ENCODE measurements at regions not wholly inside any gene's neighbourhood (a gene's known extent, or its start where the extent isn't known, plus 50 kb on each side); places are given as distances from the start of the nearest gene placed in this dataset.

DNA sequence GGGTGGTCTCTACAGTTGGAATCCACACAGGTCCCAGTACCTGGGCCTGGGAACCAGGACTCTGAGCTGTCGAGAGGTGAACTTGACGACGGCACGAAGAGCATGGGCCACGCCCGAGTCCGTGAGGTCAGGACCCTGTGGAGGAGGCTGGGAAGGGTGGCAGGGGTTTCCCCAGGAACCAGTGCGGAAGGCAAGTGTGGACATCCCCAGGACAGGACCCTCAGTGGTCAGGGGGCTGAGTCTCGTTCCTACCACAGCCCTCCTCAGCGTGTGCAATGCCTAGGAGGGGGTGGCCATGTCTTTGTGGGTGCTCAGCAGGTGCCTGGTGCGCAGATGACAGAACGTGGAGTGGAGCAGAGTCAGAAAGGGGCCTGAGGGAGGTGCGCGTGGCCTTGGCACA is 335.6 kb upstream of the SALL3 start:
- DNase-seq = no peak

DNA sequence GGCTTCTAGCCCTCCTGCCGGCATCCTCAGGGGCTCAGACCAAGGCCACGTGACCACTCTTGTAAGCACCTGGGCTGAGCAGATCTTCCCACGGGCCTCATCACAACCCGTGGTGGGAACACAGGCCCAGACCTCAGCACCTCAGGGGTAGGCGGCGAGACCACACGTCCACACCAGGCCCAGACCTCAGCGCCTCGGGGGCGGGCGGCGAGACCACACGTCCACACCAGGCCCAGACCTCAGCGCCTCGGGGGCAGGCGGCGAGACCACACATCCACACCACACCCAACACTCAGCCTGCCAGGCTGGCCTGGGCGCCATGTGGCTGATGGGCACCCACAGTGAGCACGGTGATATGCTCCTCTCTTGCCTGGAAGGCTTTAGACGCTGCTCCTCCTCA is 334.4 kb upstream of the SALL3 start:
- DNase-seq = no peak

DNA sequence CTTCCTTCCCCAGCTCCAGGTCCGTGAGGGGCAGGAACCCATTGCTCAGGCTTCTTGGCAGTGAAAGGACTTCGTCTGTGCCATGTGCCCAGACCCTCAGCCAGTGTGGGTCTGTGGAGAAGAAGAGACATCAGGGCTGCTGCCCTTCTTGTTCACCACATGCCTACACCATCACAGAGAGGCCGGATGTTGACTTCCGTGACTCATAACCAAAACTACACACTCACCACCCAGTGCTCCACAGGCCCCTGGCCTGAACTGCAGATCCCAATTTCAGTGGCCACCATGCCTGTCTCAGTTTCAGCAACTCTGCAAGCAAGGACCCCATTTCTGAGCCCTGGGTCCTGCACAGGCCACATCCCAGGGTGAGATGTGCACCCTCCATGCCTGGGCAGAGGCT is 332.6 kb upstream of the SALL3 start:
- no peak for DNase-seq

DNA sequence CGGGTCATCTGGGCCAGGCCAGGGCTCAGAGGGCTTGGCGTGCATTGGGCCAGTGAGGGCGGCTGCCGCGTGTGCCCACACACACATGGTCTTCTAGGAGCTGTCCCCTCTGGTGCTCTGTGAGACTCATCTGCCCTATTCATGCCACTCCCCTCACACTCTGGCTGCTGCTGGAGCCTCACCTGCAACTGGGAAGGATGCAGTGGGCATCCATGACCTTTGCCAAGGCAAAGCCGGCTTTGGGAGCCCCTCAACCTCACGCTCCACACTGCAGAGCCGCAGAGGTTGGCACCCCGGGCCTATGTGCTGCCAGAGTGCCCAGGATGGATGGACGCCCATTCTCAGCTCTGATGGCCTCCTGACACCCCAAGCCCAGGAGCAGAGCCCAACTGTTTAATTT is 330.2 kb upstream of the SALL3 start:
- no peak for DNase-seq

DNA sequence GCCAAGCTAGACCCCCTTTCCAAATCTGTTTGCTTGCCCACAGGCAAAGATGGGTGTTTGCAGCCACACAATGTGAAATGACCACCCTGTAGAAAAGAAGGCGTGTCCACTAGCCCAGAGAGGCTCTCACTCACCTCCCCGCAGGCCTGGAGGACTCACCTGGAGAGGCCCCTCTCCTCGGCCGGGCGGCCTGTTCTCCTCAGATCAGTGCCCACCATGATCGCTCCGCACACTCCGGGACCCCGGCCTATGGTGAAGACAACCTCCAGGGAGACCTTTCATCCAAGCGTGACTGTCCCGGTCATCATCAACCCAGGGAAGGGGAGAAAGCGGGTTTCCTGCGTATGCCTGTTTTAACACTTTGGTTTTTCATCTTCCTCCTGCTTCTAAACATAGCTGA is 328.7 kb upstream of the SALL3 start:
- no peak for DNase-seq

DNA sequence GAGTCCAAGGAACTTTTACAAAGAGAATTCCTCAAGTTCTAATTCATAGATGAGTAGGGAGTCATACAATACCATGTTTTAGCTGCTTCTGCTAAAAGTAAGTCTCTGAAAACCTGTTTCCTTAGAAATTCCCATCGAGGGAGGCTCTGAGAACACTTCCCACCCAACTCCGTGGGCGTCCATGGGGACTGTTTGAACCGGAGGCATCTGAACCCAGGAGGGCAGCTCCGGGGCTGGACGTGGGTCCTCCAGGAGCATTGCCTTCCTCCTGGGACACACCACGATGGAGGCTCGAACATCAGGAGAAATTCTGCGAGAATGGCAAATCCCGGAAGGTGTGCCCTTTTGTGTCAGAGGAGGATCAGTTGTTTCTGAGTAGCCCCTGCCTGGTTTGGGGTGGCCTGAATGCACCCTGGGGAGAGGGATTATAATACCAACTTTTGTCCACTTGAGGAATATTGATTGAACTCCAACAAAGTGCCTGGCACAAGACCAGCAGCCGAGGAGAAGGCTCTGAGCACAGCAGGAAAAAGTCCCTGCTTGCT is 327.5 kb upstream of the SALL3 start:
- no peak for DNase-seq

DNA sequence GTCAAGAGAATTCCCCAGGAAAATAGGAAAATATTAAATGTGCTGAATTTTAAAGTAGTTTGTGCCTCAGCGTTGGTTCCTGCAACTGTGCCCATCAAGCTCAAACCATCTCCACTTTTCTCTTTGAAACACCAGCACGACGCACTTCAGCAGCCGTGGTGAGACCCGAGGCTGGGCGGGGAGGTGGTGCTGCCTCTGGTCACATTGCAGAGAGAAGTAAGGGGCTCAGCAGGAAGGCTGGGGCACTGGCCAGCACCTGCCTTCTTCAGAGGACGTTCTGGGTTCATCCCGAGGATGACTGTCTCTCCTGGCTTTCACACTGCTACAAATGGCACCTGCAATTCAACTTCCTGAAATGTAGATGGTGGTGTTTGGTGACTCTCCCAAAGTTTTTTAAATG is 323.7 kb upstream of the SALL3 start:
- DNase-seq = no peak

DNA sequence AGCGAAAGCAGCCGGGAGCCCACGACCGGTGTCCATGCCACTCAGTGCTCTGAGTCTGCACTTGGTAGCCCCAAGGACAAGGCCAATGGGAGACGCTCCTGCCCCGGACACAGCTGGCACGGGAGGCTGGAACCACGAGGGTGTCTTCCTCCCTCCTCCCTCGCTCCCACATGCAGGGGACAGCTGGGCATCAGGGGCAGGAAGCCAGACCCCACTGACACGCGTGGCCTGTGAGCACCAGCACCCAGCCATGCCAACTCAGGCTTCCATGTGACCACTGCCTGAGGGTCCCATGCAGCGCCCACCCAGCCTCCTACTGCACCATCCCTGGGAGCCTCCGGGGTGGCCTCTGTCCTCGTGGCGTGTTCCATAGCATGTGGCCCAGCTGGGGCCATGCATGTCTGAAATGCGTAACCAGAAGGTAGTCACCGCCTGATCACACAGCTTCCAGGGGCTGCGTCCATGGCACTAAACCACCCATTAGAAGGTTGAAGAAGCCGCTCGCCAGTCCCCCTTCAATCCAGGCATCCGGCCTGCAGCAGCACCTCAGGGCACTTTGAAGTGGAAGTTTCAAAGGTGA is 323.2 kb upstream of the SALL3 start:
- no peak for DNase-seq

DNA sequence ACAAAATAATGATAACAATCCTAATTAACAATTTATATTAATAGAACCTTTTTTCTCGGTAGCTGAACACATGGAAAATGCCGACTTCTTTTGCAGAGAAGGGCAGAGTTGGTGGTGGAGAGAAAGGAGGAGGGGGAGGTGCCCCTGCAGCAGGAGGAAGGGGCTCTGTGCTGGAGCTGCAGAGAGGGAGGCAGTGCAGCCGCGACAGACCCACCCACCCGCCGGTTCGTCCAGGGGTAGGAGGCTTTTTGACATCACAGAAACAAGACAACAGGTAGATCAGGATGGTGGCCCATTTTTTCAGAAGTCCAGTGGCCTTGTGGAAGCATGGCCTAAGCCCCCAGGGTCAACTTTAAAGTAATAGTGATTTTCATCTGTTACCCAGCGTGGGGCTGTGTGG is 321.1 kb upstream of the SALL3 start:
- no peak for DNase-seq

DNA sequence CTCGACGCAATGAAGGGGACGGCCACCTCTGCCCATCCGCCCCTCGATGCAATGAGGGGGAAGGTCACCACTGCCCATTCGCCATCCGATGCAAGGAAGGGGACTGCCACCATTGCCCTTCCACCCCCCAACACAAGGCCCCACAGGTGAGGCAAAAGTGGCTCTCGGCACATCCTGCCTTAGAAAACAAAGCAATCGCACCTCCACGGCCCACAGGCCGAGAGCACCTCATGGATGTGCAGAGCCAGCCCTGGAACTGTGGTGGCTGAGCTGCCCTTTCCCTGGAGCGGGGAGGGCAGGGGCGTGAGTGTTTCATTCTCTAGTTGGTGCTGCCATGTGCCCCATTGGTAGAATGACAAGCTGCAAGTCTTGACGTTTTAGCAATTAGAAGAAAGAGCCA is 320.6 kb upstream of the SALL3 start:
- no peak for DNase-seq

DNA sequence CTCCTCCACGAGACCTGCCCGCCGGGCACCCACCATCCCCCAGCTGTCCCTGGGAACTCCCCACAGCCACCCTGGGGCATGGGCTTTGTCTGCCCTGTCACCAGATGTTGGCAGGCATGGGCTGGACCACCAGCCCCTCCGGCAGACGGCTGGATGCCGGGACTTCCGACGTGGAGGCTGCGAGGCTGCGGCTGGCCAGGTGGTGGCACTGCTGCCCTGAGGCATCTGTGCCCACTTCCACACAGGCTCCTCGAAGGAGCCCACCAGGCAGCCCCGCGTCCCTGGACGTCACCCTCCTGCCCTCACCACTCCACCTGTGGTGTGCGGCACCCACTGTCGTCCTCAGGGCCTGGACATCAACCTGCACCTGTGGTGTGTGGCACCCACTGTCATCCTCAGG is 319.9 kb upstream of the SALL3 start:
- DNase-seq = no peak

DNA sequence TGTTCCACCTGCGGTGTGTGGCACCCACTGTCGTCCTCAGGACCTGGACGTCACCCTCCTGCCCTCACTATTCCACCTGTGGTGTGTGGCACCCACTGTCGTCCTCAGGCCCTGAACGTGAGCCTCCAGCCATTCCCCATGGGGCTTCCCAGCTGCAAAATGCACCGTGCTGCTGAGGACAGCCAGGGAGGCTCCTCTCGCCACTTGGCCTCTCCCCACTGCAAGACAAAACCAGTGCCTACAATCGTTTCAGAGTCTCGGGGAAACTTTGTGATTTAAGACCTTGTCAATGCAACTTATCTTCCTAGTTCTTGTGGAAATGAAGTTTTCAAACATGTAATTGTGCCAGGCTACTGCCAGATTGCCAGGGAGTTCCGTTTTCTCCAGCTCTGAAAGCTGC is 319.3 kb upstream of the SALL3 start:
- no peak for DNase-seq

DNA sequence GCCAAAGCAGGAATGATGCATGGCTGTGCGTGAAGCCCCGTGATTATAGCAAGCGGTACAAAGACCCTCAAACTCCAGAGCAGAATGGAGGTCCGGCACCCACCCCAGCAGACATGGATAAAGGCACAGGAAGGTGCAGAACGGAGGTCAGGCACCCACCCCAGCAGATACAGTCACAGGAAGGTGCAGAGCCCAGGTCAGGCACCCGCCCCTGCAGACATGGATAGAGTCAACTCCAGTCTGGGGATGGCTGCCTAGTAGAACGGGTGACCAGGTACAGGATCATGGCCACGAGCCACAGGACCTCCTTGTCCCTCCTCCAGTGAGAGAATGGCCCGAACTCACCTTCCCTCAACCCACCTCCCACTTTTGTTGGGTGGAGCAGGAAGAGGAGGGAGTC is 318.3 kb upstream of the SALL3 start:
- DNase-seq = no peak

DNA sequence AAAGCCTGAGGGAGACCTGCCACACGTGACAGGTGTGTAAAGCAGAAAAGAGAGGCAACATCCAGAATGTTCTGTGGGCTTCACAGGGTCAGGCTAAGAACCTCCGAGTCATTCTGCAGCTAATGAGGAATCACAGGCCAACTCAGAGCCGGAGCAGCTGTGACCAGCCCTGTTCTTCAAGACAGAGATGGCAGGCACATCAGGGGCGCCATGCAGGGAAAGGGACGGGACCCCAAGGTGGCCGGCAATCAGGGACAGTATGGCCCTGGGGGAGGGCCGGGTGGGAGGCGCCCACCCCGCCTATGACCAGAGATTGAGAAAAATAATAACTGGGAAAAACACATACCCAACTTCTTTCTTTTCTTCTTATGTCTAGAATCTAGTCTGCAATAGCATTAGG is 316.7 kb upstream of the SALL3 start:
- no peak for DNase-seq

DNA sequence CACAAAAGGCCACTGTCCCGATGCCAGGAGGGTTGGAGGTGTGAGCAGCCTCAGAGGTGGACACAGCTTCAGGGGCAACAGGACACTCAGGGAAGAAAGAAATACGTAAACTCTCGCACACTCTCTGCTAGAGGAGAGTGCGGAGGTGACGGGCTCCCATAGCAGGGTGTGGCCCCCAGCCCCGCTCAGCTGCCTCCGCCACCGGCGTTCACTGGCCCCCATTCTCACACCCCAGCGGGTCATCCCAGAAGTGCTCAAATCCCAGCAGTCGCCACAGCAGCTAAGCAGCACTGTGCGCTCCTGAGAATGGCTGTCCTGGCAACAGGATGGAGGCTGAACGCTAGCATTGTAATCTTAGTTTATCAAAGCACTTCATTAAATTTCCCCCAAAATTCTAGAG is 315.6 kb upstream of the SALL3 start:
- no peak for DNase-seq

DNA sequence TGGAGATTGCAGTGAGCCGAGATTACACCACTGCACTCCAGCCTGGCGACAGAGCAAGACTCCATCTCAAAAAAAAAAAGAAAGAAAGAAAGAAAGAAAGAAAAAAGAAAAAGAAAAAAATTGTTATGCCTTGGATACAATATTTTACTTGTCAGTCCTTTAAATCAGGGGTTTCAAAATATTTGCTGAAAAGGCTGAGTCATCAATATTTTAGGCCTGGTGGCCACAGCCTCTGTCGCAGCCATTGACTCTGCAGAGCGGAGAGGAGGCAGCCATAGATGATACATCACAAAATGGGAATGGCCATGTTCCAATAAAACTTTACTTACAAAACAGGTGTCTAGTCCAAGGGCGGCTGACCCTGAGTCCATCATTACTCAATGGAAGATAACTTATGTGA is 314.8 kb upstream of the SALL3 start:
- no peak for DNase-seq

DNA sequence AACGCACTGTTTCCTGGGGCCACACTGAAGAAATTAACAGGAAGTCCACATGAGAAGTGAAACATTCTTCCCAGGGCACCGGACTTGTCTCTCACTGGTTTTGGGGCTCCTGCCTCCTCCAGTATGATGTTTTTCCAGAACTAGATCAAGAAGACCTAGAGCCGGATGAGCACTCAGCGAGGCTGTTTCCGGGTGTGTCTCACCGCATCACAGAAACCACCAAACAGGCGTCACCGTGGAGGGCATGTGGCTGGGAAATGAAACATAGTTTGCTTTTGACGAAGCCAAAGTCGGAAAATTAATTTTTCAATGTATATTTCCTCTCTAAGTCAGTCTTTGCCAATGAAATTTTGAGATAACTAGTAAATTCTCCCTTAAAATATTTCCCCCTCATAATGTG is 314.0 kb upstream of the SALL3 start:
- no peak for DNase-seq

DNA sequence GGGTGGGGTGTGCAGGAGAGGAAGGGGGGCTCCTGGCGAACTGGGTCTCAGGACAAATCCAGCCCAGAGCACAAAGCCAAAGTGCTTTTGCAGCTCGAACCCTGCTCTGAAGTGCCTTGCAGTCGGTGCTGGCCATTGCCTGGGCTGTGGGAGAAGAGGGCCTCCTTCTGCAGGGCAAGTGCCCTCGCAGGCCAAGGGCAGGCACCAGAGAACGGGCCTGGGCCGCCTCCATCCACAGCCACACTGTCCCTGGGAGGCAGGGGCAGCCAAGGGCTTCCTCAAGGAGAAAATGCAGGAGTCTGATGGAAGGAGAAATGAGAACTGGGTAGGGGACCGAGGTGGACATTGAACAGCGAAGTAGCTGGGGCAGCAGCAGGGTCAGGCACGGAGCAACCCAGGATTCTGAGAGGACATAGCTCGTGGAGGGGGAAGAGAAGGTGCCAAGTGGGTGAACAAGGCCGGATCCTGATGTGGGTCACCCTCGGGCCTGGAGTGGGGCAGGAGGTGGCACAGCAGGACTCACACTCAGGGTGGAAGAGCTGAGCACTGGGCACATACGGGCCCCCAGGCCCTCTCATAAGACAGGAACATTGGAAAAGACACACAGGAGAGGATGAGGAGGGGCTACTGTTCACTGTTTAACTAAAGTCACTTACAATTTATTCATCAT is 312.8 kb upstream of the SALL3 start:
- DNase-seq = no peak

DNA sequence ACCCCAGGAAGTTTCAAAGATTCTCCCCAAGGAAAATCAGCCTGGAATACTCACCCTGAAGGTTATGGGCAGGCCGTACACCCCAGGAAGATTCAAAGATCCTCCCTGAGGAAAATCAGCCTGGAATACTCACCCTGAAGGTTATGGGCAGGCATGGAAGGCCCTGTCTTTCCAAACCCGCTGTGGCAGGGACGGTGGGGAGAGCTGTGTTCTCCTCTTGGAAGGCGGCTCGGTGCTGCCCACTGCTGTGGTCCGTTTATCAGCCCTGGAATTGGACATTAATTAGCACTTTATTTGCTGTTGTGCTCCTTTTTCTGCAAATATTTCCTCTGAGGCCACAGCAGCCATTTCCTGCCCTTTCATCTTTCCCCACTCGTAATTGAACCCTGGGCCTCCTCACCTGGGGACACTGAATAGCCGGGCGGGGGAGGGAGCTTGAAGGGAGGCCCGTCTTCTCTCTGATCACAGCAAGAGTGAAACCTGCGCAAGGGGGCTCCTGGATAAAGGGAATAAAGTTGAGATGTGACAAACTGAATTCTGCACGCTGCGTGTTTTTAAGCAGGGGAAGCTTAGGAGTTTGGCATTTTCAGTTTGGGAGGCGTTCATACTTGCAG is 308.7 kb upstream of the SALL3 start:
- DNase-seq = no peak

DNA sequence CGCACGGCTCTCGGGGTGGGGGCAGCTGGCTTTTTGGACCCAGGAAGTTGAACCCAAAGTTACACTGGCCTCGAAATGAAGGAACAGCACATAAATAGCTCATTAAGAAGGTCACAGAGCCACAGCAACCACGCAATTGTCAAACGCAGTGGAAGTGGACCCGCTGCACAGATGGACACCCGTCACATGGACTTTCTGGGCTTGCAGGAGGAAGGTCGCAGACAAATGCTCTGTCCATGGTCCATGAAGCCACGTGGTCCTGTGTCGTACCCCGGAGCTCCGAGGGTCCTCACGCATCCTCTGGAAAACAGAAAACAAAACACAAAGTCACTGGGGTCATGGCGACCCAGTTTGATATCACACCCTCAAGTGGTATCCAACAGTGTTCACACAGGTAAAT is 308.1 kb upstream of the SALL3 start:
- no peak for DNase-seq

DNA sequence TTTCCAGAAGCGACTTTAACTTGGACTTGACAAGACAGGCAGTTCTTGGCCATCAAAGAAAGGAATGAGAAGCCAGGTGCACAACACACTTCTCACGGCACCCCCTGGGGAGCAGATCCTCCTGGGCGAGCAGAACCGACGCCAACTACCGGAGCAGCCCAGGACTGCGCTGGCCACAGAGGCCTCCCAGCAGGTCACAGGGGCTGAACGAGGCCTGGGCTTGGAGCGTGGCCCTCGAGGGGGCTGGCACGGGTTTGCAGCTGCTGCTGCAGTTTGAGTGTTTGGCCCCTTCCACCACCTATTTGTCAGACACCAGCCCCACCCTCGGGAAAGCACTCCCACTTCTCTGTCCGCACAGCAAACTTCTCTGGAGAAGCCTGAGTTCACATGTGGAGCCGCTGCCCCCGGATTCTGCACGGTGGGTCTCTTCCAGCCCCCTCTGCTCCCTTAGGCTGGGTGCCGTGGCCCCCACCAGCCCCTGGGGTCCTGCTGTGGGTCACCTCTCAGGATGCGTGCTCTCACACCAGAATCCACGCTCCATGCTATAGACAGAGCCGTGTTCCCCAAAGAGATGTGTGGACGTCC is 306.7 kb upstream of the SALL3 start:
- DNase-seq = no peak

DNA sequence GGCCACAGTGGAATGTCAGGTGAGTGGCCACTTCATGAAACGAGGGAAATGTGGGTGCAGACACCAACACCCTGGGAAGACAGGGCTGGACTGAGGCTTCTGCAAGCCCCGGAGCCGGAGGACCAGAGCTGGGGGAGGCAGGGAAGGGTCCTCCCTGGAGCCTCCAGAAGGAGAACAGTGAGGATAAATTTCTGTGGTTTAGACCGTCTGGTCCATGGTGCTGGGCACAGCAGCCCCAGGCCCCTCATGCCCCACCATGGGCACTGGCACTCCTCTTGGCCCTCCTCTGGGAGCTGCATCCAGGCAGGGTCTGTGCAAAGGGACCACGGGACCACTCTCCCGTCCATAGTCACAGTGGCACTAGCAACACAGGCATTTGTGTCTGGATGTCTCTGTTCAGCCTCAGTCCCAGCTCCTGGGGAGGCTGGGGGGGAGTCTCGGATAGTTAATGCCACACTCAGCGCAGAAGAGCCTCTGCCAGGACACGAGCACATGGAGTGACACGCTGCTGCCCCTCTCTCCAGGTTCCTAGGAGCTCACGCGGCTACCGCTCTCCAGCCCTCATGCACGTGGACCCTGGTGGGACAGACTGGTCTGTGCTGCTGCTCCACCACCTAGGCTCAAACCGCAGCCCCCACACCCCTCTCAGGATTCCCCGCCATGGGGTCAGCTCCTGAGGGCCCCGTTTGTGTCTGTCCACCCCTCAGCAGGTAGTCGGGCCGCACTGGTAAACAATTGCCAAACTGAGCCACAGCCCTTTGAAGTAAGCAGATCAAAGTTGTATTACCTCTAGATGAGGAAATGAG is 305.9 kb upstream of the SALL3 start:
- DNase-seq = no peak

DNA sequence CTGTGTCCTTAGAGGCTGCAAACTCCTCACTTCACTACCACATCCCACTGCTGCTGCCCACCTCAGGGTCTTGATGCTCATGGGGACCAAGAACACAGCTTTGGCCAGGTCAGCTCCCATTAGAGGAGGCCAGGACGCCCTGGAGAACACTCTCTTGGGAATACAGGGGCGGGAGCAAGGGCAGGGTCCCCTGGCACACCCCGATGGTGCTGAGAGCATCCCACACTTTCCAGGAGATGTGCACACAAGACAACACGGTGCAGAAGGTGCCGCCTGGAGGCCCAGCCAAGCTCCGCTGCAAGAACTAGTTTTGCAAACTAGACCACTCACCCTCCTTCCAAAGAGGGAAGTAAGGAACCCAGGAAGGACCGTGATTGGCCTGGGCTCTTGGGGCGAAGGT is 304.4 kb upstream of the SALL3 start:
- no peak for DNase-seq

All from stimulated activated CD4-positive, alpha-beta T cell treated with anti-CD3 and anti-CD28 coated beads, Interleukin-4, amount 100 ng/mL, for 1 hour (primary cell).